Stimulated activated CD8-positive, alpha-beta memory T cell treated with anti-CD3 and anti-CD28 coated beads, Interleukin-15, amount 100 ng/mL, for 48 hours (primary cell): ENCODE measurements at regions not wholly inside any gene's neighbourhood (a gene's known extent, or its start where the extent isn't known, plus 50 kb on each side); places are given as distances from the start of the nearest gene placed in this dataset.

Source experiments
- DNase-seq, 2 donors: peaks; one replicate each; pipeline ENCODE4 v3.0.0-alpha.2; 2020; ENCODE audit warnings: low read depth in 2 of 2

GRCh38 chr3:40992023-40992422 is 207.3 kb upstream of the CTNNB1 start:
- no peak for DNase-seq

- DNase-seq = no peak
These were observed 204.7 kb upstream of the CTNNB1 start for GRCh38 chr3:40994611-40995010.

GRCh38 chr3:40995271-40995670 is 204.0 kb upstream of the CTNNB1 start:
- DNase-seq = no peak

GRCh38 chr3:40996382-40996781 is 202.9 kb upstream of the CTNNB1 start:
- DNase-seq = no peak

GRCh38 chr3:40996827-40997710 is 202.2 kb upstream of the CTNNB1 start:
- DNase-seq = no peak

GRCh38 chr3:40997711-40998519 is 201.4 kb upstream of the CTNNB1 start:
- DNase-seq = no peak

GRCh38 chr3:40999682-41000081 is 199.6 kb upstream of the CTNNB1 start:
- no peak for DNase-seq

GRCh38 chr3:41000471-41000870 is 198.8 kb upstream of the CTNNB1 start:
- DNase-seq = no peak

GRCh38 chr3:41001556-41001955 is 197.7 kb upstream of the CTNNB1 start:
- DNase-seq = no peak

- DNase-seq = no peak
These were observed 197.2 kb upstream of the CTNNB1 start for GRCh38 chr3:41002104-41002503.

- DNase-seq = no peak
These were observed 191.9 kb upstream of the CTNNB1 start for GRCh38 chr3:41007399-41007798.

- no peak for DNase-seq
These were observed 187.5 kb upstream of the CTNNB1 start for GRCh38 chr3:41011854-41012253.

- DNase-seq = no peak
These were observed 180.4 kb upstream of the CTNNB1 start for GRCh38 chr3:41018855-41019254.

- DNase-seq = no peak
These were observed 175.1 kb upstream of the CTNNB1 start for GRCh38 chr3:41024031-41024836.

GRCh38 chr3:41026394-41027177 is 172.7 kb upstream of the CTNNB1 start:
- no peak for DNase-seq

- DNase-seq = no peak
These were observed 169.9 kb upstream of the CTNNB1 start for GRCh38 chr3:41029356-41029755.

GRCh38 chr3:41030220-41030619 is 169.1 kb upstream of the CTNNB1 start:
- no peak for DNase-seq

- no peak for DNase-seq
These were observed 167.9 kb upstream of the CTNNB1 start for GRCh38 chr3:41031401-41031800.

GRCh38 chr3:41033956-41034519 is 165.3 kb upstream of the CTNNB1 start:
- no peak for DNase-seq

GRCh38 chr3:41035456-41036022 is 163.8 kb upstream of the CTNNB1 start:
- DNase-seq = no peak
